ENCODE measurements at regions not wholly inside any gene's neighbourhood (a gene's known extent, or its start where the extent isn't known, plus 50 kb on each side); places are given as distances from the start of the nearest gene placed in this dataset.
"Not testable (repeated sequence)": the region's sequence is repeated elsewhere in the genome, so short reads cannot be mapped to it uniquely, and the experiment has no call there.

GRCh38 chr7:9488555-9488954 is 1055.1 kb downstream of the NXPH1 start:
- no peak for DNase-seq (ENCODE audit: extremely low read depth in 1 of 2, low read depth in 1 of 2)

- no peak for DNase-seq (ENCODE audit: extremely low read depth in 1 of 2, low read depth in 1 of 2)
Measured at GRCh38 chr7:9498303-9498702, 1064.9 kb downstream of the NXPH1 start.

GRCh38 chr7:9502269-9502668 is 1068.9 kb downstream of the NXPH1 start:
- no peak for DNase-seq (ENCODE audit: extremely low read depth in 1 of 2, low read depth in 1 of 2)

GRCh38 chr7:9504678-9505077 is 1071.3 kb downstream of the NXPH1 start:
- no peak for DNase-seq (ENCODE audit: extremely low read depth in 1 of 2, low read depth in 1 of 2)

- DNase-seq (ENCODE audit: extremely low read depth in 1 of 2, low read depth in 1 of 2), result no peak
Measured at GRCh38 chr7:9505516-9505915, 1072.1 kb downstream of the NXPH1 start.

- no peak for DNase-seq (ENCODE audit: extremely low read depth in 1 of 2, low read depth in 1 of 2)
Measured at GRCh38 chr7:9507290-9507689, 1073.9 kb downstream of the NXPH1 start.

- DNase-seq (ENCODE audit: extremely low read depth in 1 of 2, low read depth in 1 of 2), result no peak
Measured at GRCh38 chr7:9516662-9517061, 1083.3 kb downstream of the NXPH1 start.

- DNase-seq (ENCODE audit: extremely low read depth in 1 of 2, low read depth in 1 of 2), result no peak
Measured at GRCh38 chr7:9523579-9523978, 1090.2 kb downstream of the NXPH1 start.

GRCh38 chr7:9552431-9552830 is 1119.0 kb downstream of the NXPH1 start:
- not testable (repeated sequence) for DNase-seq (ENCODE audit: extremely low read depth in 1 of 2, low read depth in 1 of 2)

- no peak for DNase-seq (ENCODE audit: extremely low read depth in 1 of 2, low read depth in 1 of 2)
Measured at GRCh38 chr7:9557853-9558252, 1124.4 kb downstream of the NXPH1 start.

- DNase-seq (ENCODE audit: extremely low read depth in 1 of 2, low read depth in 1 of 2), result no peak
Measured at GRCh38 chr7:9575716-9576115, 1142.3 kb downstream of the NXPH1 start.

- no peak for DNase-seq (ENCODE audit: extremely low read depth in 1 of 2, low read depth in 1 of 2)
Measured at GRCh38 chr7:9582824-9583223, 1149.4 kb downstream of the NXPH1 start.

- no peak for DNase-seq (ENCODE audit: extremely low read depth in 1 of 2, low read depth in 1 of 2)
Measured at GRCh38 chr7:9598411-9598810, 1165.0 kb downstream of the NXPH1 start.

GRCh38 chr7:9600974-9601373 is 1167.6 kb downstream of the NXPH1 start:
- no peak for DNase-seq (ENCODE audit: extremely low read depth in 1 of 2, low read depth in 1 of 2)

- DNase-seq (ENCODE audit: extremely low read depth in 1 of 2, low read depth in 1 of 2), result no peak
Measured at GRCh38 chr7:9603291-9603690, 1169.9 kb downstream of the NXPH1 start.

- no peak for DNase-seq (ENCODE audit: extremely low read depth in 1 of 2, low read depth in 1 of 2)
Measured at GRCh38 chr7:9608560-9608959, 1175.2 kb downstream of the NXPH1 start.

- DNase-seq (ENCODE audit: extremely low read depth in 1 of 2, low read depth in 1 of 2), result not testable (repeated sequence)
Measured at GRCh38 chr7:9620899-9621298, 1187.5 kb downstream of the NXPH1 start.

- not testable (repeated sequence) for DNase-seq (ENCODE audit: extremely low read depth in 1 of 2, low read depth in 1 of 2)
Measured at GRCh38 chr7:9621306-9621902, 1188.0 kb downstream of the NXPH1 start.

- no peak for DNase-seq (ENCODE audit: extremely low read depth in 1 of 2, low read depth in 1 of 2)
Measured at GRCh38 chr7:9621927-9622326, 1188.5 kb downstream of the NXPH1 start.

GRCh38 chr7:9625953-9626352 is 1192.5 kb downstream of the NXPH1 start:
- DNase-seq (ENCODE audit: extremely low read depth in 1 of 2, low read depth in 1 of 2), result no peak

GRCh38 chr7:9645756-9646155 is 1212.3 kb downstream of the NXPH1 start:
- no peak for DNase-seq (ENCODE audit: extremely low read depth in 1 of 2, low read depth in 1 of 2)

GRCh38 chr7:9657257-9657656 is 1223.8 kb downstream of the NXPH1 start:
- no peak for DNase-seq (ENCODE audit: extremely low read depth in 1 of 2, low read depth in 1 of 2)
